Transverse colon (tissue), 4 donors: ENCODE measurements at regions not wholly inside any gene's neighbourhood (a gene's known extent, or its start where the extent isn't known, plus 50 kb on each side); places are given as distances from the start of the nearest gene placed in this dataset.

Experiments
- EP300 ChIP-seq: sonication (generic); formaldehyde crosslinking; IDR thresholded peaks from one replicate; pipeline ENCODE4 v1.6.1; 2017; ENCODE audit warnings: antibody characterized with exemption, low read depth
- POLR2A ChIP-seq: fragments of 450-650 bp; IDR thresholded peaks from one replicate; pipeline ENCODE4 v1.6.1; 2016; ENCODE audit warnings: antibody characterized with exemption, mild to moderate bottlenecking, moderate library complexity
- POLR2AphosphoS5 ChIP-seq, 3 donors: sonication (generic); formaldehyde crosslinking; IDR thresholded peaks; one replicate each; pipeline ENCODE4 v1.6.1; 2016; ENCODE audit warnings: antibody characterized with exemption in 3 of 3
- TF ChIP-seq, protein P1 (sequence below), 5 experiments: fragments of 200-600 bp in 3 of 5; fragments of 450-650 bp in 2 of 5; sonication (generic) in 3 of 5; IDR thresholded peaks; 1 replicate in 2 of 5; 2 replicates in 3 of 5; pipeline ENCODE4 v1.5.1; 2016 to 2017; ENCODE audit warnings: antibody characterized with exemption in 5 of 5, inconsistent platforms in 3 of 5, mild to moderate bottlenecking in 2 of 5, moderate library complexity in 1 of 5

DNA sequence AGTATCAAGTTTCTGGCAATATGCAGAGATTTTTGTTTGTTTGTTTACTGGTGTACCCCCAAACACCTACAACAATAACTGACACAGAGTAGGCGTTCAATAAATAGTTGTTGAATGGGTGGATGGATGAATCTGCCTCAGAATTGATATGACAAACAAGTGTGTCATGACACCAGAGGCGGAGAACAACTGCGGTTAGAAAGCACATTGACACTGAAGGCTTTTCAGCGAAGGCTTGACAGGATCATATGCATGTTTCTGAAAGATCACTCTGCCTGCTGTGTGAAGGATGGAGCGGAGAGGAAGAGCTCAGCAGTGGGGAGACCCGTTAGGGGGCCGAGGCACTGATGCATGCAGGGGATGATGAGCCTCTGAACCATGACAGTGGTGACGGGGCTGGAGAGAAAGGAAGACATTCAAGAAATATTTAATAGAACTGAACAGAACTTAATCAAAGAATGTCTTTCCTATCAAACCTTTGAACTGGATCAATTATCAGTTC lies 108.5 kb upstream of the USP47 start:
- TF ChIP-seq, protein P1, sequence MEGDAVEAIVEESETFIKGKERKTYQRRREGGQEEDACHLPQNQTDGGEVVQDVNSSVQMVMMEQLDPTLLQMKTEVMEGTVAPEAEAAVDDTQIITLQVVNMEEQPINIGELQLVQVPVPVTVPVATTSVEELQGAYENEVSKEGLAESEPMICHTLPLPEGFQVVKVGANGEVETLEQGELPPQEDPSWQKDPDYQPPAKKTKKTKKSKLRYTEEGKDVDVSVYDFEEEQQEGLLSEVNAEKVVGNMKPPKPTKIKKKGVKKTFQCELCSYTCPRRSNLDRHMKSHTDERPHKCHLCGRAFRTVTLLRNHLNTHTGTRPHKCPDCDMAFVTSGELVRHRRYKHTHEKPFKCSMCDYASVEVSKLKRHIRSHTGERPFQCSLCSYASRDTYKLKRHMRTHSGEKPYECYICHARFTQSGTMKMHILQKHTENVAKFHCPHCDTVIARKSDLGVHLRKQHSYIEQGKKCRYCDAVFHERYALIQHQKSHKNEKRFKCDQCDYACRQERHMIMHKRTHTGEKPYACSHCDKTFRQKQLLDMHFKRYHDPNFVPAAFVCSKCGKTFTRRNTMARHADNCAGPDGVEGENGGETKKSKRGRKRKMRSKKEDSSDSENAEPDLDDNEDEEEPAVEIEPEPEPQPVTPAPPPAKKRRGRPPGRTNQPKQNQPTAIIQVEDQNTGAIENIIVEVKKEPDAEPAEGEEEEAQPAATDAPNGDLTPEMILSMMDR (IDR thresholded peaks at IDR 0.05) = no peak
- no peak for TF ChIP-seq EP300
- TF ChIP-seq POLR2A = no peak
- TF ChIP-seq POLR2AphosphoS5 (IDR thresholded peaks at IDR 0.05) = no peak
